WTC11 (cell line): ENCODE measurements at regions not wholly inside any gene's neighbourhood (a gene's known extent, or its start where the extent isn't known, plus 50 kb on each side); places are given as distances from the start of the nearest gene placed in this dataset.

Source experiments
- ATAC-seq: fragments of 200-7000 bp; cut with Tn5 transposase; 2 replicates; pipeline ENCODE4 v1.10.0; 2021; ENCODE audit warnings: mild to moderate bottlenecking, moderate library complexity
- CTCF ChIA-PET: fragments of 300-600 bp; sonication (Branson Sonifier 250); formaldehyde crosslinking; loops from one replicate; lab custom pipeline; 2021; ENCODE audit warnings: antibody characterized with exemption; lab: Charles Lee
- POLR2A ChIA-PET: fragments of 350-600 bp; sonication (Branson Sonifier 250); formaldehyde crosslinking; loops from one replicate; lab custom pipeline; 2021; ENCODE audit warnings: antibody characterized with exemption; lab: Charles Lee
- DNase-seq: peaks from one replicate; pipeline ENCODE4 v3.0.0; 2021; ENCODE audit warnings: low spot score
- H3K27ac Mint-ChIP-seq: 2 replicates; pipeline ENCODE4 v1.8.0; 2021; ENCODE audit warnings: mixed read lengths
- H3K27me3 Mint-ChIP-seq: 2 replicates; pipeline ENCODE4 v1.8.0; 2021; ENCODE audit warnings: low read depth, mild to moderate bottlenecking, moderate library complexity, mixed read lengths
- H3K36me3 Mint-ChIP-seq: 2 replicates; pipeline ENCODE4 v1.8.0; 2021; ENCODE audit warnings: mixed read lengths
- H3K4me1 Mint-ChIP-seq: 2 replicates; pipeline ENCODE4 v1.8.0; 2022; ENCODE audit warnings: mixed read lengths
- H3K4me3 Mint-ChIP-seq: 2 replicates; pipeline ENCODE4 v1.8.0; 2021; ENCODE audit warnings: mild to moderate bottlenecking, moderate library complexity, mixed read lengths
- H3K9me3 Mint-ChIP-seq: 2 replicates; pipeline ENCODE4 v1.8.0; 2021; ENCODE audit warnings: mixed read lengths
- ARID4B ChIP-seq: sonication (generic); formaldehyde crosslinking; IDR thresholded peaks from 2 replicates; pipeline ENCODE4 v1.8.0; 2023; ENCODE audit warnings: missing genetic modification reagents, mild to moderate bottlenecking, borderline replicate concordance
- CBFB ChIP-seq: sonication (generic); formaldehyde crosslinking; IDR thresholded peaks from 2 replicates; pipeline ENCODE4 v1.8.1; 2022; ENCODE audit warnings: mild to moderate bottlenecking, low read depth, missing genetic modification reagents
- E2F4 ChIP-seq: sonication (generic); formaldehyde crosslinking; IDR thresholded peaks from 2 replicates; pipeline ENCODE4 v1.8.1; 2022; ENCODE audit warnings: low read depth, mild to moderate bottlenecking, moderate library complexity, missing genetic modification reagents, borderline replicate concordance
- ELF4 ChIP-seq: sonication (generic); formaldehyde crosslinking; IDR thresholded peaks from 2 replicates; pipeline ENCODE4 v1.8.1; 2022; ENCODE audit warnings: low read depth, mild to moderate bottlenecking, moderate library complexity, missing genetic modification reagents
- GABPB1 ChIP-seq: sonication (generic); formaldehyde crosslinking; IDR thresholded peaks from 2 replicates; pipeline ENCODE4 v1.8.1; 2023; ENCODE audit warnings: mild to moderate bottlenecking, missing genetic modification reagents
- NFE2L1 ChIP-seq: sonication (generic); formaldehyde crosslinking; IDR thresholded peaks from 2 replicates; pipeline ENCODE4 v1.8.1; 2023; ENCODE audit warnings: missing genetic modification reagents
- NFYB ChIP-seq: sonication (generic); formaldehyde crosslinking; conservative IDR thresholded peaks from 2 replicates; pipeline ENCODE4 v1.8.0; 2022; ENCODE audit warnings: low read depth, missing genetic modification reagents
- NR3C1 ChIP-seq: sonication (generic); formaldehyde crosslinking; conservative IDR thresholded peaks from 2 replicates; pipeline ENCODE4 v1.8.1; 2023; ENCODE audit warnings: low read depth, mild to moderate bottlenecking, missing genetic modification reagents
- PREB ChIP-seq: sonication (generic); formaldehyde crosslinking; IDR thresholded peaks from 2 replicates; pipeline ENCODE4 v1.8.1; 2022; ENCODE audit warnings: mild to moderate bottlenecking, missing genetic modification reagents, moderate library complexity, borderline replicate concordance
- RORB ChIP-seq: fragments of 250-450 bp; sonication (Bioruptor Pico); IDR thresholded peaks from 2 replicates; pipeline ENCODE4 v1.9.0; 2021; ENCODE audit warnings: mild to moderate bottlenecking
- SP1 ChIP-seq: sonication (generic); formaldehyde crosslinking; conservative IDR thresholded peaks from 2 replicates; pipeline ENCODE4 v1.8.1; 2022; ENCODE audit warnings: missing genetic modification reagents
- TP53 ChIP-seq: sonication (generic); formaldehyde crosslinking; IDR thresholded peaks from 2 replicates; pipeline ENCODE4 v1.8.1; 2023; ENCODE audit warnings: mild to moderate bottlenecking, missing genetic modification reagents
- ZBTB43 ChIP-seq: sonication (generic); formaldehyde crosslinking; IDR thresholded peaks from 2 replicates; pipeline ENCODE4 v1.8.1; 2023; ENCODE audit warnings: mild to moderate bottlenecking, missing genetic modification reagents
- ZNF219 ChIP-seq: sonication (generic); formaldehyde crosslinking; IDR thresholded peaks from 2 replicates; pipeline ENCODE4 v1.8.0; 2023; ENCODE audit warnings: missing genetic modification reagents, mild to moderate bottlenecking, borderline replicate concordance
- ZNF423 ChIP-seq: fragments of 250-450 bp; sonication (Bioruptor Pico); IDR thresholded peaks from 2 replicates; pipeline ENCODE4 v2.1.2; 2022; ENCODE audit warnings: mild to moderate bottlenecking, moderate library complexity
- TF ChIP-seq, protein P1 (sequence below): sonication (generic); formaldehyde crosslinking; conservative IDR thresholded peaks from 2 replicates; pipeline ENCODE4 v1.8.1; 2022; ENCODE audit warnings: mild to moderate bottlenecking, missing genetic modification reagents
- TF ChIP-seq, protein P2 (sequence below): sonication (generic); formaldehyde crosslinking; IDR thresholded peaks from 2 replicates; pipeline ENCODE4 v1.8.0; 2022; ENCODE audit warnings: mild to moderate bottlenecking, missing genetic modification reagents
- TF ChIP-seq, protein P3 (sequence below): fragments of 250-450 bp; sonication (Bioruptor Pico); IDR thresholded peaks from 2 replicates; pipeline ENCODE4 v1.8.0; 2021; ENCODE audit warnings: mild to moderate bottlenecking

GRCh38 chr2:216911008-216911407 lies 51.1 kb upstream of the TNP1 start (continued):
- TF ChIP-seq, protein P1, sequence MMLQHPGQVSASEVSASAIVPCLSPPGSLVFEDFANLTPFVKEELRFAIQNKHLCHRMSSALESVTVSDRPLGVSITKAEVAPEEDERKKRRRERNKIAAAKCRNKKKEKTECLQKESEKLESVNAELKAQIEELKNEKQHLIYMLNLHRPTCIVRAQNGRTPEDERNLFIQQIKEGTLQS (CRISPR knock-in tag) = no peak

- no peak overlapping the region for H3K4me3 Mint-ChIP-seq
- H3K27ac Mint-ChIP-seq = no peak overlapping the region
- no peak for DNase-seq
- no peaks in the 10 kb centered on the region for H3K36me3 Mint-ChIP-seq
- ChIA-PET CTCF (no interaction called here), POLR2A (interaction anchor here (0.6 kb wide), 1 partner anchor 787 kb away, joined by 4 read pairs; no protein-coding TSS in a partner anchor)
- no peak for ATAC-seq
- TF ChIP-seq CBFB (CRISPR knock-in tag) (no peak), ELF4 (no peak), ZBTB43 (CRISPR knock-in tag) (no peak), GABPB1 (CRISPR knock-in tag) (no peak), NFE2L1 (no peak), SP1 (CRISPR knock-in tag) (no peak), ARID4B (no peak), TP53 (no peak), E2F4 (CRISPR knock-in tag) (no peak), PREB (CRISPR knock-in tag) (no peak), NFYB (CRISPR knock-in tag) (no peak), NR3C1 (no peak), ZNF219 (CRISPR knock-in tag) (no peak), ZNF423 (CRISPR knock-in tag) (no peak), RORB (no peak)
- TF ChIP-seq, protein P2, sequence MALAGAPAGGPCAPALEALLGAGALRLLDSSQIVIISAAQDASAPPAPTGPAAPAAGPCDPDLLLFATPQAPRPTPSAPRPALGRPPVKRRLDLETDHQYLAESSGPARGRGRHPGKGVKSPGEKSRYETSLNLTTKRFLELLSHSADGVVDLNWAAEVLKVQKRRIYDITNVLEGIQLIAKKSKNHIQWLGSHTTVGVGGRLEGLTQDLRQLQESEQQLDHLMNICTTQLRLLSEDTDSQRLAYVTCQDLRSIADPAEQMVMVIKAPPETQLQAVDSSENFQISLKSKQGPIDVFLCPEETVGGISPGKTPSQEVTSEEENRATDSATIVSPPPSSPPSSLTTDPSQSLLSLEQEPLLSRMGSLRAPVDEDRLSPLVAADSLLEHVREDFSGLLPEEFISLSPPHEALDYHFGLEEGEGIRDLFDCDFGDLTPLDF = no peak
- TF ChIP-seq, protein P3, sequence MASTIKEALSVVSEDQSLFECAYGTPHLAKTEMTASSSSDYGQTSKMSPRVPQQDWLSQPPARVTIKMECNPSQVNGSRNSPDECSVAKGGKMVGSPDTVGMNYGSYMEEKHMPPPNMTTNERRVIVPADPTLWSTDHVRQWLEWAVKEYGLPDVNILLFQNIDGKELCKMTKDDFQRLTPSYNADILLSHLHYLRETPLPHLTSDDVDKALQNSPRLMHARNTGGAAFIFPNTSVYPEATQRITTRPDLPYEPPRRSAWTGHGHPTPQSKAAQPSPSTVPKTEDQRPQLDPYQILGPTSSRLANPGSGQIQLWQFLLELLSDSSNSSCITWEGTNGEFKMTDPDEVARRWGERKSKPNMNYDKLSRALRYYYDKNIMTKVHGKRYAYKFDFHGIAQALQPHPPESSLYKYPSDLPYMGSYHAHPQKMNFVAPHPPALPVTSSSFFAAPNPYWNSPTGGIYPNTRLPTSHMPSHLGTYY (CRISPR knock-in tag) = no peak
- TF ChIP-seq, all 79 proteins: peak for 0
- Mint-ChIP-seq H3K27me3 (no peaks in the 10 kb centered on the region), H3K4me1 (0 out of 2 replicates have a peak, but pooled peaks cover 3% of the 10 kb centered on the region), H3K9me3 (peaks cover 4% of the 10 kb centered on the region; the same call in 1 of the 2 replicates)
Measured at GRCh38 chr2:216909541-216910210, 49.8 kb upstream of the TNP1 start.
